ENCODE measurements at regions not wholly inside any gene's neighbourhood (a gene's known extent, or its start where the extent isn't known, plus 50 kb on each side); places are given as distances from the start of the nearest gene placed in this dataset.

GRCh38 chr9:80030801-80031200 is 459.0 kb downstream of the TLE4 start:
- TF ChIP-seq, protein P1, sequence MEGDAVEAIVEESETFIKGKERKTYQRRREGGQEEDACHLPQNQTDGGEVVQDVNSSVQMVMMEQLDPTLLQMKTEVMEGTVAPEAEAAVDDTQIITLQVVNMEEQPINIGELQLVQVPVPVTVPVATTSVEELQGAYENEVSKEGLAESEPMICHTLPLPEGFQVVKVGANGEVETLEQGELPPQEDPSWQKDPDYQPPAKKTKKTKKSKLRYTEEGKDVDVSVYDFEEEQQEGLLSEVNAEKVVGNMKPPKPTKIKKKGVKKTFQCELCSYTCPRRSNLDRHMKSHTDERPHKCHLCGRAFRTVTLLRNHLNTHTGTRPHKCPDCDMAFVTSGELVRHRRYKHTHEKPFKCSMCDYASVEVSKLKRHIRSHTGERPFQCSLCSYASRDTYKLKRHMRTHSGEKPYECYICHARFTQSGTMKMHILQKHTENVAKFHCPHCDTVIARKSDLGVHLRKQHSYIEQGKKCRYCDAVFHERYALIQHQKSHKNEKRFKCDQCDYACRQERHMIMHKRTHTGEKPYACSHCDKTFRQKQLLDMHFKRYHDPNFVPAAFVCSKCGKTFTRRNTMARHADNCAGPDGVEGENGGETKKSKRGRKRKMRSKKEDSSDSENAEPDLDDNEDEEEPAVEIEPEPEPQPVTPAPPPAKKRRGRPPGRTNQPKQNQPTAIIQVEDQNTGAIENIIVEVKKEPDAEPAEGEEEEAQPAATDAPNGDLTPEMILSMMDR (IDR thresholded peaks at IDR 0.05; ENCODE audit: insufficient read depth, low read depth, low read length, missing control alignments) = no peak
- DNase-seq (ENCODE audit: low read depth) = no peak

GRCh38 chr9:80028501-80028900 is 456.7 kb downstream of the TLE4 start:
- TF ChIP-seq, protein P1 (IDR thresholded peaks at IDR 0.05; ENCODE audit: insufficient read depth, low read depth, low read length, missing control alignments) = no peak
- DNase-seq (ENCODE audit: low read depth) = no peak
- H3K4me3 ChIP-seq (ENCODE audit: low read length) = no peak overlapping the region

More at GRCh38 chr9:80030801-80031200, 459.0 kb downstream of the TLE4 start:
- no peak overlapping the region for H3K4me3 ChIP-seq (ENCODE audit: low read length)

- TF ChIP-seq, protein P1 (IDR thresholded peaks at IDR 0.05; ENCODE audit: insufficient read depth, low read depth, low read length, missing control alignments) = no peak
- no peak overlapping the region for H3K4me3 ChIP-seq (ENCODE audit: low read length)
- no peak for DNase-seq (ENCODE audit: low read depth)
Measured at GRCh38 chr9:80025796-80026520, 454.2 kb downstream of the TLE4 start.

GRCh38 chr9:80025131-80025530 is 453.4 kb downstream of the TLE4 start:
- no peak overlapping the region for H3K4me3 ChIP-seq (ENCODE audit: low read length)
- TF ChIP-seq, protein P1 (IDR thresholded peaks at IDR 0.05; ENCODE audit: insufficient read depth, low read depth, low read length, missing control alignments) = no peak
- DNase-seq (ENCODE audit: low read depth) = peak; percentile 51

- TF ChIP-seq, protein P1 (IDR thresholded peaks at IDR 0.05; ENCODE audit: insufficient read depth, low read depth, low read length, missing control alignments) = no peak
- no peak for DNase-seq (ENCODE audit: low read depth)
Measured at GRCh38 chr9:80020530-80020929, 448.8 kb downstream of the TLE4 start.

GRCh38 chr9:80020056-80020455 is 448.3 kb downstream of the TLE4 start:
- H3K4me3 ChIP-seq (ENCODE audit: low read length) = no peak overlapping the region
- no peak for DNase-seq (ENCODE audit: low read depth)
- TF ChIP-seq, protein P1 (IDR thresholded peaks at IDR 0.05; ENCODE audit: insufficient read depth, low read depth, low read length, missing control alignments) = no peak

More at GRCh38 chr9:80020530-80020929, 448.8 kb downstream of the TLE4 start:
- no peak overlapping the region for H3K4me3 ChIP-seq (ENCODE audit: low read length)

- TF ChIP-seq, protein P1 (IDR thresholded peaks at IDR 0.05; ENCODE audit: insufficient read depth, low read depth, low read length, missing control alignments) = no peak
- DNase-seq (ENCODE audit: low read depth) = no peak
Measured at GRCh38 chr9:80013891-80014290, 442.1 kb downstream of the TLE4 start.

More at GRCh38 chr9:80013891-80014290, 442.1 kb downstream of the TLE4 start:
- H3K4me3 ChIP-seq (ENCODE audit: low read length) = no peak overlapping the region
